ENCODE measurements at regions not wholly inside any gene's neighbourhood (a gene's known extent, or its start where the extent isn't known, plus 50 kb on each side); places are given as distances from the start of the nearest gene placed in this dataset.
A peak's percentile ranks its signal among the peaks of the same experiment; 100 is the strongest.

DNA sequence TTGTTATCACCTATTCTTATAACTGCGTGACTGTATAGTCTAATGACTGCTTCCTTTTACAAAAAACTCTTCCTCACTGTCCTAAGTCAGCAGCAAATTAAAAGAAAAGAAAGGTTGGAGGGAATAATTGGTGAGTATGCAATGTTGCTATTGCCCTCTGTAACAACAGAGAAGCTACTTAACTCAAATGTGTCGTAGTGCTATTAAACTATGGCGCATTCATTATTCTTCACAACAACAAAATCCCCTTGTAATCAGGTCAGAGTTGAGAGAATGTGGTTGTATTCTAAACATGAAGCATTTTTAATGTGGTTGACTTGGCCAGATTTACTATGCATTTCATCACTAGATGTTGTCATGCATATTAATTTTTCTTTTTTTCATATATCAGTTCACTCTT is 897.8 kb upstream of the PHF14 start:
- DNase-seq (ENCODE audit: low read depth in 4 of 4, low spot score in 3 of 4): no peak

DNA sequence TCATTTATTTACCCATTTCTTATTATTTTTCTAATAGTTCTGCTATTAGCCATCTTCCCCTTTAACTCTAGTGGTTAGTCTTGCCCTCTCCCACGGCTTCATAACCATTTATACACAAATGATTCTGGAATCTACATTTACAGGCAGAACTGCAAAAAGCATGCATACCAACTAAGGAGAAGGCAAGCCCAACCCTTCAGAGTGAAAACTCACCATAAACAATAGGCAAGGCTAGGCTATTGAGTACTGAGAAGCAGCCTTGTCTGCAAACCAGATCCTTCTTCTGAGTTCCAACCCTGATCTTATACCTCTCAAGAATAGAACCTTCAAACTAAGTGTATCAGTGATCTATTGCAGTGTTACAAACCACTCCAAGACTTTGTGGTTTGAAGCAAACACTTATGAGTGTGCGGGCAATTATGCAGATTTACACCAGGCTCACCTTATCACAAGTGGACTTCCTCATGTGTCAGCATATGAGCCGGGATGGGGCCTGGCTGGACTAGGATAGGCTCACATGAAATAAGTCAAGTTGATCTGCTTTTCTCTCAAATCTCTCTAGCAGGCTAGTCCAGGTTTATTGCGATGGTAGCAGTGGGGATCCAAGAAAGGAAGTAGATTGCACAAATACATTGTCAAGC is 896.9 kb upstream of the PHF14 start:
- no peak for DNase-seq (ENCODE audit: low read depth in 4 of 4, low spot score in 3 of 4)

DNA sequence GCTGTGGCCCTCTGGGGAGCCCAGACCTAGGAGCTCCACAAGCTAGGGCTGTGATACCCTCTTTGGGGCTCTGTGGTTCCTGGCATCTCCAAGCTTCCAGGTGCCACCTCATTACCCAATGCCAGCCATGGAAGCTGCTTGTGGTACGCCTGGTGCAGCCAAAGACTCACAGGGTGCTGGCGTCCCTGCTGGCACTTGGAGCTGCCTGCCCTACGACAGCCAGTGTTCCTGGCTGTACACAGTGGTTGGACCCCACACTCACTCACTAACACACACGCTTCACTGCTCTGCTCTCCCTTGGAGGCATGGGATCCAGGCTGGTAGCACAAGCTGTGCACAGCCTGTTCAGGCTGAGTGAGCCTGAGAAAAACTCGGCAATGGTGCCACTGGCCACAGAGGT is 894.1 kb upstream of the PHF14 start:
- DNase-seq (ENCODE audit: low read depth in 4 of 4, low spot score in 3 of 4): no peak

DNA sequence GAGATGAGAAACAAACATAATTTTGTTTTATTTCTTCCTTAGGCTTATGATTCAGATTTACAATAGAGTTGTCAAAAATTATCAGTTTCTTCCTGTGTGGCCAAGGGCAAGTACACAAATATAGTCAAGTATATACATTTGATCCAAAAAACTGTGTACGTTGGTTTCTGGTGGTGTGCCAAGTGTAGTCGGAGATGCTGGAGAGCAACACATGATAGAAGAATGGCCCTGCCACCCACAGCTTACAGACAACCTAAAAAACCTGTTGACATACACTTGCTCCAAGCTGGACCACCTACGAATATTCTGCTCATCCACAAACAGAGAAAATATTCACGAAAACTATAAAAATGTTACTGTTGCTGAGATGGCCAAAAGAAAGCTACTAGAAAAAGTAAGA is 890.8 kb upstream of the PHF14 start:
- no peak for DNase-seq (ENCODE audit: low read depth in 4 of 4, low spot score in 3 of 4)

DNA sequence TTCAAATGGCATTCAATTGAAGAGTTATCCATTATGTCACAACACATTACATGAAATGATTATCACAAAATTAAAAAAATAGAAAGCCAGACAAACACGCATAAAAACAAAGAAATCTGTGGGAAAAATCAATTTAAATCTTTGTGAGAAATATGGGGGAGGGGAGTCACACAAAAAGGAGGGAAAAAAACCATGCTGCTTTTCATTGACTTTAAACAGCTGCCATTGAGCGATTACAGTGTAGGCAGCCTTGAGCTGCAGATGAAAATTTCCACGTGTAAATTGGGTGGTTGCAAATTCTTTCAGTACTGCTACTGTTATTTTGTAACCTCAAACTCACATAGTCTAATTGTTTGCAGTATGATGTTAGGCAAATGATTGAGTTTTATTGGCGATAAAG is 889.9 kb upstream of the PHF14 start:
- no peak for DNase-seq (ENCODE audit: low read depth in 4 of 4, low spot score in 3 of 4)

DNA sequence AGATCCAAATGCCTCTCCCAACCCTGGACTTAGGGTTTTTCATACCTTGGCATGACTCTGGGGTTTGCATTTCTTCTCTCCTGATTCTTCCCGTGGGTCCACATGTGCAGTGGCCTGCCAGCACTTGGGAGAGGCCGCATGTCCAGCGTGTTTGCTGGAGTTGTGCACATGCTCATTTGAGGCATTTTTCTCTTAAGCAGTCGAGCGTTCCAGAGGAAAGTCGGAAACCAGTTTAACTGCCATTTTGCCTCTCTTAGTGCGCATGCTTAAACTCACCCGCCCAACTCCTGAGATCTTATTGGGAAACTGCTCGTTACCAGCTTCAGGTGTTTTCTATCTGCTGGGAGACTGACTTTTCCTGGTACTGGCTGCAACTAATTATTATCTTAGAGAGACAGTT is 888.4 kb upstream of the PHF14 start:
- DNase-seq (ENCODE audit: low read depth in 4 of 4, low spot score in 3 of 4): no peak

DNA sequence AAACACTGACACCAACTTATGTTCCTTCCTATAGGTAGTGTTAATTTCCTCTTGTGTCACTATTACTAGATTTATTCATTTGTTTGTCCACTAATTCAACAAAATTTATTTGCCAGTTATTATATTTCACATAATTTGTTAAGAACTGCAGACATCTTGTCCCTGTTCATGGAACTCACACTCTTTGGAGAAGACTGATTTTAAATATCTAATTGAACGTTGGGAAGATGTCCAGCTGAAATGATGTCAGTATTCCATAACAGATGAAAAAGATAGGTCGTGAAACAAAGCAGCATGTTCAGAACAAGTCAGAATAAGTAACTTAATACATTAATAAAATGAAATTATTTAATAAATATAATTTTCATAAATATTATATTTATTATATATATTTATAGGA is 873.1 kb upstream of the PHF14 start:
- DNase-seq (ENCODE audit: low read depth in 4 of 4, low spot score in 3 of 4): no peak

DNA sequence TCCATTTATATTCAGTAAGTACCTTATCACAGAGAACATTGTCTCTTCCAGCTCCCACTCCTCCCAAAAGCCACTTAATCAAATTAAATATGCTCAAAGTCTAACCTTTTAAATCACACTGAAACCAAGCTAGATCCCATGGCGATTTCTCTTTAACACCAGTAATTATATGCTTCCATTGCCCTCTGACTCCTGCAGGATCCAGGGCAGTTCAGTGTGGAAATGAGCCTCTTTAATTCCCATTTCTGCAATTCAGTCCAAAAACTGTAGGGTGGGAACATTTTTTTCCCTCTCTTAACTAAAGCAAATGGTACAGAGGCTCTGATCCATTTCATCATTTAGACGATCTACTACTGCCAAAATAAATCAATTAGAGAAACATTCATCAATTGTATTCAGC is 872.3 kb upstream of the PHF14 start:
- DNase-seq (ENCODE audit: low read depth in 4 of 4, low spot score in 3 of 4): no peak

DNA sequence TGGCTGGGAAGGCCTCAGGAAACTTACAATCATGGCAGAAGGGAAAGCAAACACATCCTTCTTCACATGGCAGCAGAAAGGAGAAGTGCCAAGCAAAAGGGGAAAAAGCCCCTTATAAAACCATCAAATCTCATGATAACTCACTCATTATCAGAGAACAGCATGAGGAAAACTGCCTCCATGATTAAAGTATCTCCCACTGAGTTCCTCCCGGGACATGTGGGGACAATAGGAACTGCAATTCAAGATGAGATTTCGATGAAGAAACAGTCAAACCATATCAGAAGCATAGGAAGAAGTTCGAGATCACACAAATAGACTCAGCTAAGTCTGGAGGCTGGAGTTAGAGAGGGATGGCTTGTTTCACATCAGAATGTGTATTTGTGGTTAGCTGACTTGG is 869.4 kb upstream of the PHF14 start:
- DNase-seq (ENCODE audit: low read depth in 4 of 4, low spot score in 3 of 4): no peak

DNA sequence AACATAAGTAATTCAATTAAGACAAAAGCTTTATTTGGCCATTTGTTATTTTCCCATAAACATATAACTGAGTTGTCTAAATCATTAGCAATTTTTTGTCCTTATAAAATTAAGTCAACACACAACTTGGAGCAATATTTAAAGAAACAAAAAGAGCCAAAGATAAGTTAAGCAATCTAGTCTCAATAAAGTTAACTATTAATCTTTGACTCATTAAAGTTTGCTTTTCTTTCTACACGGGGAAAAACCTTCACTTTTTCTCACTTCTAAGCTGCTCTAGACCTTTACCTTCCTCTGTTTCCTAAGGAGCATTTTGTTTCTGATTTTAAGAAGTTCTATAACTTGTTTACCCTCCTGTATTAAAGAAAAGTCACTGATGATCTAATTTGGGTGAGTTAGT is 867.1 kb upstream of the PHF14 start:
- DNase-seq (ENCODE audit: low read depth in 4 of 4, low spot score in 3 of 4): no peak

DNA sequence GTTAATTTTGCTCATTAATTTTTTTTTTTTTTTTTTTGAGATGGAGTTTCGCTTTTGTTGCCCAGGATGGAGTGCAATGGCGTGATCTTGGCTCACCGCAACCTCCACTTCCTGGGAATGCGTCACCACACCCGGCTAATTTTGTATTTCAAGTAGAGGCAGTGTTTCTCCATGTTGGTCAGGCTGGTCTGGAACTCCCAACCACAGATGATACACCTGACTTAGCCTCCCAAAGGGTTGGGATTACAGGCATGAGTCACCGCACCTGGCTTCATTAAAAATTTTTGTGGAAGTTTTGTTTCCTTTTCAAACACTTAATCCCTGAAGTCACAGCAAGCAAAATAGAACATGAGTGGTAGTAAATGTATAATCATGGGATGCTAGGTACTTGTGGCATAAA is 857.2 kb upstream of the PHF14 start:
- no peak for DNase-seq (ENCODE audit: low read depth in 4 of 4, low spot score in 3 of 4)

DNA sequence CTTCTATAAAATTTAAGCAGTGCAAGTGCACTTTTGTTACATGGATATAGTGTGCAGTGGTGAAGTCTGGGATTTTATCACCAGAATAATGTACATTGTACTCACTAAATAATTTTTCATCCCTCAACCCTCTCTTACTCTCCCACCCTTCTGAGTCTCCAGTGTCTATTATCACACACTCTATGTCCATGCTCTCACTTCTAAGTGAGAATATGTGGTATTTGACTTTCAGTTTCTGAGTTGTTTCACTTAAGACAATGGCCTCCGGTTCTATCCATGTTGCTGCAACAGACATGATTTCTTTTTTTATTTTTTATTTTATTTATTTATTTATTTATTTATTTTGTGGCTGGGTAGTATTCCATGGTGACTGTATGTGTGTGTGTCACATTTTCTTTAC is 855.9 kb upstream of the PHF14 start:
- no peak for DNase-seq (ENCODE audit: low read depth in 4 of 4, low spot score in 3 of 4)

DNA sequence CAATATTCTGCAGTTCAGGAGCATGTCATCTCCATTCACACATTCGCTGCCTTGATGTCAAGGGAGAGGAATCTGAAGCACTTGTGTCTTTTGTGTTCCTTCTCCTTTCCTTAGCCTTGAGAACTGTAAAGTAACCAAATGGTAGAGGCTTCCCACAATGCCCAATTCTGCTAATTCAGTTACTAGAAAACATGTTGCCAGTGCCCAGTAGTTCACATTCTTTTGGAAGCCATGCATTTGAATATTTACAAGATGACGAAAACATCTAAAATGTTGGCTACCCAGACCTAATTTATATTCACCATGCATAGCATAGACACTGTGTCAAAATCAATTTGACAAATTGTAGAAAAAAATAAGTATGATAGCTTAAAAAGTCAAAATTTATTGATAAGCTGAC is 852.7 kb upstream of the PHF14 start:
- no peak for DNase-seq (ENCODE audit: low read depth in 4 of 4, low spot score in 3 of 4)

DNA sequence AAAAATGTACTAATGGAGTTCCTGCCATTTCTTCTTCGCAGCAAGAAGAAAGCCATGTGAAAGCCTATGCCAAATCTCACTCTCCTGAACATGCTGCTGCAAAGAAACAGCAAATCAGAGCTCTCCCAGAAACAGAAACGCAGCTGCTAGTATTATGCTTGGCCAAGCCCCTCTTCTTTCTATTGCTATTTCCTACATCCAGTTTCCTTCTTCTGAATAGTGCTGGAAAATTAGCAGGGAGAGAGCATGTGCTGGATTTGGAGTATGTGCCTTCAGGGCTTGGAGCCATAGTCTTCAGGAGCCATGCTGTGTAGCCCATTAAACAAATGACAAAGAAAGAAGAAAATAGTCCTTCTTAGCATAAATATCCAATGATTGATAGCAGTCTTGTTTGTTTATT is 852.0 kb upstream of the PHF14 start:
- peak in 1 of 4 donors; percentile 12 for DNase-seq (ENCODE audit: low read depth in 4 of 4, low spot score in 3 of 4)

DNA sequence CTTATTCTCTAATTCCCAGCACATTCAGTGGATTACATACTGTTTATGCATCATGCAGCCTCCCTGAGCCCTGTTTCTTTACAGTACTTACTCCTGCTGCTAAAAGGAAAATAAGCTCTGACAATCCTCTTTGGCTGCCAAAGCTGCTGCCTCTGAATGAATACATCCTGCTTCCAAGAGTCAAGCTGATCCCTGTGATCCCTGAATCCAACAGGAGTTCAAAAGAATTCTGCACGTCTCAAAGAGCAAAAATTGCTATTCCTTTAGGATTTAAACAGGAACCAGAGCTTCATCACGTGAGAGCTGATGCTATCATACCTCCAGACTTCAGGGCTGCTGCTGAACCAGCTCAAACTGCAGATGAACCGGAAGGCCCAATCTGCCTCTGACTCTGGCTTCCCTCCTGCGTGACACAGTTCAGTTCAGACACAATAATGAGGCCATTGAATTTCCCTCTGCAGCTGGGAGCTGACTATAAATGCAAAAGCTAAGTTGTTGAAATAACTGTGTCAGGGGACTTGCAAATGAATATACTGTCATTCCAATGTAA is 851.0 kb upstream of the PHF14 start:
- DNase-seq (ENCODE audit: low read depth in 4 of 4, low spot score in 3 of 4): peak in 3 of 4 donors; percentile 15 to 33 (median 23)

DNA sequence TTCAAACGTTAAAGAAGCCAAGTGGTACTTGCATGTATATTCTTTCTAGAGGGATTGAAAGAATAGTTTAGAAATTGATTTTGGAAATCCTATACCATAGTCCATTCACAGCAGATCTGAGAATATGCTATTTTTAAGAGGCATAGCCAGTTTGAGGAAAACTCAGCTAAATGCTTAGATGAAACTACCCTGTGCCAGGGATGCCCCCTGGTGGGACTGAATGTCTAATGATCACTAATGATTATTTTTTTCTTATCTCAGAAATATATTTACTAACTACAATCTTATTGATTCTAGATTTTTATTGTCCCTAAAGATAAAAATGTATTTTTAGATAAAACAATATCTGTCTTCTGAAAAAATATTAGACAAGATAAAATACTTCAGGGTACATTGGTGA is 844.9 kb upstream of the PHF14 start:
- DNase-seq (ENCODE audit: low read depth in 4 of 4, low spot score in 3 of 4): no peak

DNA sequence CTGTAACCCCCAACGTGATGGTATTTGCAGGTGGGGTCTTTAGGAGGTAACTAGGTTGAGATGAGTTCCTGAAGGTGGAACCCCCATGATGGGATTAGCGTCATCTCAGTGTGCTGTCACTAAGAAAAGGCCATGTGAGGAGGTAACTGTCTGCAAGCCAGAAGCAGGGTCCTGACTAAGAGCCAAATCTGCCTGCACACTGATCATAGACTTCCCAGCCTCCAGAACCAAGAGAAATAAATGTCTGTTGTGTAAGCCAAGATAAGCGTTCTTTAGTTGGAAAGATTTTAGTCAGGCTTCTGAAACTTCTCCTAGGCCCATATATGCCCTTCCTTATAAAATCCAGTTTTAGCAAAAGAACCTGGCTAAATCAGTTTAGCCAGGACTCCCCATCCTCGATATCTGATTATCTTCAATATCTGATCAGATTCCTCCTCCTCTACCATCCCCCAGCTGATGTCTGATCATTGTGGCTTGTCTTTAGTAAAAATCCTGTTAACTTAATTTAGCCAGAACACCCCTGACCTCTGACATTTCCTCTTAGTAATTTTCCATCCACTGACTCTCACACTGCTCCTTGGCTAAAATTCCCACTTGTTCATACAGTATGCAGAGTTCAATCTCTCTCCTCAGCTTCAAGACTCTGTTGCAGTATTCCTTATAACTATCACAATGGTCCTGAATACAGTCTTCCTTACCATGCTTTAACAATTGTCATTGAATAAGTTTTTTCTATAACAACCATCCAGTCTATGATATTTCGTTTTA is 835.4 kb upstream of the PHF14 start:
- DNase-seq (ENCODE audit: low read depth in 4 of 4, low spot score in 3 of 4): no peak

DNA sequence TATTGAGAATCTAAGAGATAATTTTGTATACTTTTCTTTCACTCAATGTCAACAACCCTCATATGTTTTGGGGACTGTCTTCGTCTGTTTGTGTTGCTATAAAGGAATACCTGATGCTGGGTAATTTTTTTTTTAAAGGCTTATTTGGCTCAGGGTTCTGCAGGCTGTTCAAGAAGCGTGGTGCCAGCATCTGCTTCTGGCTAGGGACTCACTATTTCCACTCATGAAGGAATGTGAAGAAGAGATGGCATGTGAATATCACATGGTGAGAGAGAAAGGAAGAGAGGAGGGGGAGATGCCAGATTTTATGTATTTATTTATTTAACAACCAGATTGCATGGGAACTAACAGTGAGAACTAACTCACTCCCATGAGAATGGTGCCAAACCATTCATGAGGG is 827.4 kb upstream of the PHF14 start:
- DNase-seq (ENCODE audit: low read depth in 4 of 4, low spot score in 3 of 4): no peak

DNA sequence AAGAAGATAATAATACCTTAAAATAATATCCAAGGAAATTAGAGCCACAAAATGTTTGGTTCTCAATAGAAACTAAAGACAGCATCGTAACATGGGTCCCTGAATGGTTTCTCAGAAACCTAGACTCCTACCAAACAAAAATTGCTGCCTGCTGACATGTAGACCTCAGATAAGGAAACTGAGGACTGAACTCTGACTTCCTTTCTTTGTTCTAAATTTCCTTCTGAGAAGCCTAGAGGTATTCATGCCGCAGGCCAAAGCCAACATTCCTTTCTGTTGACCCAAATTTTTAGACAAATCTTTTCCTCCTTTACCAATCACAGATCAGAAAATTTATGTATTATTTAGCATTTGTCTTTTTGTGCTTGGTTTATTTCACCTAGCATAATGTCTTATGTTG is 816.7 kb upstream of the PHF14 start:
- no peak for DNase-seq (ENCODE audit: low read depth in 4 of 4, low spot score in 3 of 4)

DNA sequence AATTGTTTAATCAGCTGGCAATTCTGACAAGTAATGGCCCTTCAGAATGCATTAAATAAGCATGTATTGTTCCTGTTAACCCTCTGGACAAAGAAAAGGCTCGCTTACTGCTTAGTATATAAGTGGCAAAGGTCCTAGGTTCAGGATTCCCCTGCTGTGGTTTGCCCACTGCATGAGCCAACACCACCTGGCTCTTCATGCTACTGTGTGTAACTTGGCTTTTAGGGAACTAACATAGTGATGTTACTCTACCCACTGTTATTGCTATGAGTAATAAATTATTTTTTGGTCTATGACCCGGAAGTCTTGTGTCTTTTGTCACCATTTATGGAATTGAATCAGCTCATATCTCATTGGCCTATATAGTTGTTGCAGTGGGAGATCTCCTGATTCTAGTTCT is 791.7 kb upstream of the PHF14 start:
- no peak for DNase-seq (ENCODE audit: low read depth in 4 of 4, low spot score in 3 of 4)

DNA sequence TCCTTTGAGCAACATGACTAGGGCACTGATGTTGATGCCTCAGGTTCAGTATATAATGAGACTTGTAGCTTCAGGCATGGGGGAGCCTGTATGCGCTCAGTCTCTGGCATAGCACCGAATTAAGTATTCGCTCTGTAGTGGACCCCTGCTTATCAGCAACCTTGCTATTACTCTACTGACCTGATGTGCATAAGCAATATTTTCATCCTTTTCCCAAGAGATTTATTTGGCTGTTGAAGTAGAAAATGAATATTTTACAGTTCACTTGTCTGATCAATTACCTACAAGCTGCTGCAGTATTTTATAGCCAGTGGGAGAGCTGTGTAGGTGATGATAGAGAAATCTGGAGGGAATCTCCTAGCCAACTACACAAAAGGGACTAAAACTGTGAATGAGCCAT is 781.6 kb upstream of the PHF14 start:
- no peak for DNase-seq (ENCODE audit: low read depth in 4 of 4, low spot score in 3 of 4)

DNA sequence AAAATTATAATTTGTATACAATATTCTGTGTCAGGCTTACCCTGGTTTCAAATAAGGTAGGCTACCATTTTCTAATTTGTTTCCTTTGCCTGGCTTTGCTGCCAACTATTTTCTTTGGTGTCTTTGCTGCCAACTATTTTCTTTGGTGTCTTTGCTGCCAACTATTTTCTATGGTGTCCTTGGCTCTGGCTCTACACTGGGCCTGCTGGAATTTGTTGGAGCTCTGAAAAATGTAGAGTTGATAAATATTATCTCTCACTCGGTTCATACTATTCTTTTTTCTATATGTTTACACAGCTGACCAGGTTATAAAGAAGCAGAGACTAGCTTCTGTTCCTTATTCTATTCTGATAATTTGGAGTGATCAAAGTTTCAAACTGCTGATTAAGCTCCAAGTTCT is 768.0 kb upstream of the PHF14 start:
- no peak for DNase-seq (ENCODE audit: low read depth in 4 of 4, low spot score in 3 of 4)

Data from right renal pelvis (tissue), 4 donors.